HG03378 (cell line): ENCODE measurements at regions not wholly inside any gene's neighbourhood (a gene's known extent, or its start where the extent isn't known, plus 50 kb on each side); places are given as distances from the start of the nearest gene placed in this dataset.

Source experiments
- ATAC-seq: cut with Tn5 transposase; IDR thresholded peaks from one replicate; pipeline ENCODE4 v1.9.1; 2021; ENCODE audit warnings: mild to moderate bottlenecking, moderate library complexity; ENCODE audit not compliant: unreplicated experiment

DNA sequence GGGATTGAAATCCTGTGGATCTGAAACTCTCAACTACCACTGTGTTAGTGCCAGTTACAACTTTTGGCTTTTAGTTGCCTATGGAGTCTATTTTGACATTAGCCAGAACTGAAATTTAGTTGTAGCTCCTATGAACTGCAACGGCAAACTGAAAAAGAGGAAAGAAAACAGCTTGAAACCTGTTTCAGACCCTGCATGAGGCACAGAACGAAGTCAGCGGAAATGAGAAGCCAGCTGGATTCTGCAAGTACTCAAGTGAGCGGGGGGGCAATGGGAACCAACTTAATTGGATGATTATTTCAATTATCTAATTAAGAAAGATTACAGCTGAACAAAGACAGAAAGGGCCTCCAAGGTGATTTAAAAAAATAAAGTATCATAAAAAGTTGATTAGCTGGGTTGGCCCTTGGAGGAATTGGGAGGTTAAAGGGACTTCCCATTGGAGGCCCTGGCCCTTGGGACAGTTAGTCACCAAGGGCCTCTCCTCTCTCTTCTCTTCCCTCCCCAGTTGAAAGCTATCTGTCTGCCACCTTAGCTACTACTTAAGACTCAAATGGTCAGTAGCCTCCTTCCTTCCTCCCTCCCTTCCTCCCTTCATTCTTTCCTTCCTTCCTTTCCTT, 352.1 kb downstream of the SHQ1 start:
- no peak for ATAC-seq

DNA sequence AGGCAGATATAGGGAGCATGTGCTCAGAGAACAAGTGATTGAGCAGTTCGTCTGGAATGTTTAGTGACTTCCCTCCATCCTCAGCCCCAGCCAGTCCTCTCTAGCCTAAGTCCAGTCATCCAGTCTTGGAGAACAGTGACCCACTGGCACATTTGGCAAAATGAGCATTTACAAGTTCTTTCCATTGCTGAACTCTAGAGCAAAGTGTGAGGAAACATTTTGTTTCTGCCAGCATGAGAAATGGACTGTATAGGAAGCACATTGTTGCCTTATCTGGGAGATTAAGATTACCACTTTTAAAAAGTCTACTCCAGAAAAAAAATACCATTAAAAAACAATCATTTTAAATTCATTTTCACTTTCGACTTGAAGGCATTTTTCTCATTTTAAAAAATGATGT, 353.6 kb downstream of the SHQ1 start:
- ATAC-seq = no peak

GRCh38 chr3:72494130-72494529, 354.1 kb downstream of the SHQ1 start:
- ATAC-seq = no peak

DNA sequence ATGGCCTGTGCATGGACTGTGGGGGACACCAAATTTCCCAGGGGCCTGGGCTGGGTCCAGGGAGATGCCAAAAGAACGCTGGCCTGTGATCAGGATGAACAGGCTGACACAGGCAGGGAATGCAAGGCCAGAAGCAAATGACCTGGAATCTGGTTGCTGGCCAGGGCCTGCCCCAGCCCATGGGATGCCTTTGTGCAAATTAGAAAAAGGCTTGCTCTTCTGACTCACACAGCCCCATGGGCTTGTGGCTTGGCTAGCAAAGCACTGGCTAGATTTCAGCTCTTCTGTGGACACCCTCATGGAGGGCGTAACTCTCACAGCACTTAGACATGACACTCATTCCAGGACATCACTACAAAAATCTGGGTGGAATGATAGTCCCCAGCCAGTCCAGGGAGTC, 356.0 kb downstream of the SHQ1 start:
- no peak for ATAC-seq

GRCh38 chr3:72490688-72491435, 357.4 kb downstream of the SHQ1 start:
- ATAC-seq = no peak

- ATAC-seq = no peak
Measured at GRCh38 chr3:72489901-72490300, 358.3 kb downstream of the SHQ1 start.

DNA sequence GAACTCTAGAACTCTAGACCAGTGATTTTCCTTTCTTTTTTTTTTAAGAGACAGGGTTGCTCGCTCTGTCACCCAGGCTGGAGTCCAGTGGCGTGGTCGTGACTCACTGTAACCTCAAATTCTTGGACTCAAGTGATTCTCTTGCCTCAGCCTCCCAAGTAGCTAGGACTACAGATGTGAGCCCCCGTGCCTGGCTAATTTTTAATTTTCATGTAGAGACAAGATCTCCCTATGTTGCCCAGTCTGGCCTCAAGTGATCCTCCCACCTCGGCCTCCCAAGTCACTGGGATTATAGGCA, 359.6 kb downstream of the SHQ1 start:
- no peak for ATAC-seq

DNA sequence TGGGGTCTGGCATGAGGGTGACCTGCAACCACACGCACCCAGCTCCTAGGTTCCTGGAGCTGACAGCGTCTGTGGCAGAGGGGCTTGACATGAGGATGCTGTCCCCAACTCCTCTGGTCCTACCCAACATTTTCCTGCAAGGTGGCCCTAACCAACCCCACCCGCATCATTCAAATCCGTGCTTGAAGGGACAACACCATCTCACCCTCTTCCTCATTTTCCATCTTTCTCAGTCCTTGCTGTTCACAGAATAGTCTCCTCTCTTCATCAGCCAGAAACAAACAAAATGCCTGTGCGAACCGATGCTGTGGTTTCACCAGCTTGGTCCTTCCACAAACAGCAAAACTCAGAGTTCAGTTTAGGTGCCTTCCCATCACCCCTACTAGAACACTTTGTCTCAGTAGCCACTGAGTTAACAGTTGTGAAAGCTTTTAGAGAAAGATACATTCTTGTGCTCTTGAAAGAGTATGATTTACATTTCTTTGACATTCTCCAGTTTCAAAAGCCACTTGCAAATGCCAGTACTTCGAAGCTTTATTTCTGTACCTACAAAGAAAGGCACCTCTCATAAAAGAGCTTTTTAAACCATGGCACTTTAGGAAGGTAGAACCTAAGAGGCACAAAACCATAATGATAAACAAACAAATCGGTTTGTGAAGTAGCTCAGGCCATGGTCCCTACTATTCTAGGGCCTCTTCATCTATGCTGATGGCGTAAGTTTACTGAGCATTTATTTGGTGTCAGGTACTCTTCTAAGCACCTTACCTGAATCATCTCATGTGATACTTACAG, 360.1 kb downstream of the SHQ1 start:
- ATAC-seq = no peak

DNA sequence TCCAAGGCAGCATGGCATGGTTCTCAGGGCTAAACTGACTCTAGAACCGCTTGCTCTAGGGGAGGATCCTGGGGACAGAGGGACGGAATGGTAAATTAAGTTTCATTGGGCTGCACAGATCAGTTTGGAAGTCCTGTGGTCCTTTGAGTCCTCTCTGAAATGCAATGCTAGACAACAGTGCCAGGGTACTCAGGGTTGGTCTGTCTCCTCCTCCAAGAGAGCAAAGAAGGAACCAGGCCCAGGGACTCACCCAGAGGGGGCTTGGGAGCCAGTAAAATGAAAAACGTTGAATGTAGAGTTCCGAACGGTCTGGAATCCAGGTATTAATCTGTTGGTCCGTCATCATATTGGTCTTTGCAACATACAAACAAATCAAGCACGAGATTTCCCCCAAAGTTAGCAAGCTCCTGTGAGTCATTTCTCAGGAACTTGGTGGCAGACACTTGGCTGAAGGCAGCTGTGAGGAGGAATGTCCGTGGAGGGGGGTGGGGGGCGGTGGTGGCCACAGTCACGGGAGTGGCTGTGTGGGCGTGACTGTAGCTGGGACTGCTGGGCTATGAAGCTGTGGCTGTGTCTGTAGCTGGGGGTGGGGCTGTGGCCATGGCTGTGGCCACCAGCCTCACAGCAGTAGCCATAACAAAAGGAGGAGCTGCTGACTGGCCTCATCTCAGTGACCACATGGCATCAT, 361.0 kb downstream of the SHQ1 start:
- ATAC-seq = no peak

DNA sequence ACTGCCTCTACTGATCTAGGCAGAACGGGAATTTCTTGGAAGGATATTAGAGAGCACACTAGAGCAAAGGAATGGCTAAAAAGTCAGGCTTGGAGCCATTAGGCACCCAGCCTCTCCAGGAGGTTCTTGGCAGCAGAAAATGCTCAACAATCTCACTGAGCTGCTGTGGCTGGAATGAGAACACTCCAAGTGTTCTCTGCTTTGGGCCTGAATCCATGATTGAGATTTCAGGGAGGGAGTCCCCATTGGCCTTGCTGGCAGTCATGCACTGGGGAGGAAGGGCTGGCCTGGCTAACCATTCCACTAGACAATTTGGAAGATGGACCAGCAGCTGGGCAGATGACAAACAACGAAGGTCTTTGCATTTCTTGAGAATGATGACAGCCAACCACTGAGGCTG, 362.6 kb downstream of the SHQ1 start:
- ATAC-seq = no peak

DNA sequence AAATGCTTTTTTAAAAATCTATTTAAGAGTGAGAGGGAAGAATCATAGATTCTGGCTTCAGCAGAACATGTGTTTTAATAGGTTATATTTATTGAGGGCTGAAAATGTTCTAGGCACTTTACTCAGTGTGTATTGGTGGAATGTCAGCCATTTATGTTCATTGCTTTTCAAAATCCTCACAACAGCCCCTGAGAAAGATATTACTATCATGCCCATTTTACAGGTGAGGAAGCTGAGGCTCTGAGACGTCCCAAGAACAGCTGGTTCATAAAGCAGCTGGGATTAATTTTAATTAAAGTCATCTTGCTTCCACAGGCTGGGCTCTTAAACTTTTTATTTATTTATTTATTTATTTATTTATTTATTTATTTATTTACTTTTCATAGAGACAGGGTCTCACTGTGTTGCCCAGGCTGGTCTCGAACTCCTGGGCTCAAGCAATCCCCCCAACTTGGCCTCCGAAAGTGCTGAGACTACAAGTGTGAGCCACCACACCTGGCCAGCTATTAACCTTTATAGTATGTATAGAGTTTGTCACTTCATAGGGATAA, 364.6 kb downstream of the SHQ1 start:
- ATAC-seq = no peak

DNA sequence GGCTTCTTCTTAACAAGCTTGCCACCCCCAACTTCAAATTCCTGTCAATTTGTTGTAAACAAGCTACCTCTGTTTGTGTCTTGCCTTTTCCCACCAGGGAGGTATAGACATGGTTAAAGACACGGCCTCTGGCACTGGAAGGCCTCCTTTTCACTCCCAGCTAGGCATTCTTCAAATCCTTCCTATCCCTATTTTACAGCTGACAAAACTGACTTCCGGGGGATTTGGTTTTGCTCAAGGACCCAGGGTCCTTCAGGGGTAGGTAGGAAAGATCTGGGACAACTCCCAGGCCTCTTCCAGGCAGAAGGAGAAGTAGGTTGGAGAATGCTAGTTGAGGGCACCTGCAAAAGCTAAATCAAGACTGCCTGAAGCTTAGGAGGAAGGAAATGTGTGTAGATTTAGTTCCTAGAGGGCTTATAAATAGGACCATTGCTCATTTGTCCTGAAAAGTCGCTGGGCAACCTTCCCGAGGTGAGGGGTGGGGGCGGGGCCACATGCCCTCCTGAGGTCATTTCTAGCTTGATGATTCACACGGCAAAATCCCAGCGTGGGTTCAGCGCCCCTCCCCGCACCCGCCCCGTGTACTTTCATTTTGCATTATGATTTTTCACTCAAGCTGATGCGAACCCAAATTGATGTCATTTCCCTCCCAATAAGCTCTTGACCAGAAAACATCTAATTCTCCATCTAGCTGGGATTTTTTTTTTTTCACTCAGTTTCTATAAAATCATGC, 365.5 kb downstream of the SHQ1 start:
- ATAC-seq = peak; percentile 54

DNA sequence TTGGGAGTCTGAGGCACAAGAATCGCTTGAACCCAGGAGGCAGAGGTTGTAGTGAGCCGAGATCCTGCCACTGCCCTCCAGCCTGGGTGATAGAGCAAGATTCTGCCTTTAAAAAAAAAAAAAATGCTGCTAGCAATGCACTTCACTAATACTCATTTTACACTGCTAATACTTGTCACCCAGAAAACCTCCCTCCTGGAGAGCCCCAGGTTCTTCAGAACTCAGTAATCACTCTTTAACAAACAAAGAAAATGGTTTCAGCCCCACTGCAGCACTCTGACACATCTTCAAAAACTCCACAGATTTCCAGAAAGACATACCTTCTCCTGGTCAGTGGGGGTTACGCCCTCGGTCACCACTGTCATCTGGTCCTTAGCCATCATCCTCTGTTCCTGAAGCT, 366.7 kb downstream of the SHQ1 start:
- ATAC-seq = no peak

DNA sequence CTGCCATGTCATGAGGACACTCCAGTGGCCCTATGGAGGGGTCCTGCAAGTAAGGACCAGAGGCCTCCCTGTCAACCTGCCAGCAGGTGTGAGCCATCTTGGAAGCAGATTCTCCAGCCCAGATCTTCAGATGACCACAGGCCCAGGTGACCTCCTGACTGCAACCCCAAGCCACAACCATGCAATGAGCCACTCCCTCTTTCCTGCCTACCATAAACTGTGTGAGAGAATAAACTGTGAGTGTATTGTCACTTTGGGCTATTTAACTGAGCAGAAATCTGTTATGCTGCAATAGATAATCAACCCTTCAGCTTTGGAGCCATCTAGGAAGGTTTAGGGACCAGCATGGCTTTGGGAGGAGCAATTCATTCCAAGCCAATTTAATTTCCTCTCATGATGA, 367.9 kb downstream of the SHQ1 start:
- ATAC-seq = no peak

- ATAC-seq = no peak
Measured at GRCh38 chr3:72479651-72480215, 368.5 kb downstream of the SHQ1 start.

DNA sequence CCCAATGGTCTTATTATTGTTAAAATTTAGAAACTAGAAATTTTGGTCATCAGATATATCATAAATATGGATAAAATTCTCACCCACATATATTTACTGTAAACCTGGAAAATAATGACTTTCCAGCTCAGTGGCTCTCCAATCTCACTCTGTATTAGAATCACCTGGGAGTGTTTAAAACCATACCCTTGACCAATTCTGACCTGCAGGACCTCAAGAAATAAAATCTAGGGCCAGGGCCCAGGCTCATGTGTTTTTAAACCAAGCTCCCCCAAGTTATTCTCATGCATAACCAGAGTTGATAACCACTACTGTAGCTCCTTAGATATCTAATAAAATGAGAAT, 372.1 kb downstream of the SHQ1 start:
- ATAC-seq = no peak

- ATAC-seq = no peak
Measured at GRCh38 chr3:72475258-72476138, 372.7 kb downstream of the SHQ1 start.

GRCh38 chr3:72474775-72475174, 373.5 kb downstream of the SHQ1 start:
- ATAC-seq = no peak

- ATAC-seq = peak; percentile 91
Measured at GRCh38 chr3:72473156-72473555, 375.1 kb downstream of the SHQ1 start.
